Neural crest cell (in vitro differentiated cells): ENCODE measurements at regions not wholly inside any gene's neighbourhood (a gene's known extent, or its start where the extent isn't known, plus 50 kb on each side); places are given as distances from the start of the nearest gene placed in this dataset.

Experiments
- DNase-seq: peaks from one replicate; pipeline ENCODE4 v3.0.0; 2021; ENCODE audit warnings: low read depth, mixed read lengths, low spot score
- H3K27ac Mint-ChIP-seq: one replicate; pipeline ENCODE4 v1.8.0; 2021; ENCODE audit warnings: mild to moderate bottlenecking, mixed read lengths; ENCODE audit not compliant: unreplicated experiment
- H3K27me3 Mint-ChIP-seq: 2 replicates; pipeline ENCODE4 v1.8.0; 2021; ENCODE audit warnings: low read depth, mild to moderate bottlenecking, mixed read lengths
- H3K36me3 Mint-ChIP-seq: 2 replicates; pipeline ENCODE4 v1.8.0; 2021; ENCODE audit warnings: low read depth, mild to moderate bottlenecking, mixed read lengths
- H3K4me1 Mint-ChIP-seq: 2 replicates; pipeline ENCODE4 v1.8.0; 2021; ENCODE audit warnings: mixed read lengths
- H3K4me3 Mint-ChIP-seq: one replicate; pipeline ENCODE4 v1.8.0; 2021; ENCODE audit warnings: mild to moderate bottlenecking, mixed read lengths
- H3K9me3 Mint-ChIP-seq: 2 replicates; pipeline ENCODE4 v1.8.0; 2021; ENCODE audit warnings: mixed read lengths
- TF ChIP-seq, protein P1 (sequence below): fragments of 200-600 bp; sonication (generic); conservative IDR thresholded peaks from 2 replicates; pipeline ENCODE4 v1.5.0; 2021; ENCODE audit warnings: antibody characterized with exemption, mild to moderate bottlenecking

DNA sequence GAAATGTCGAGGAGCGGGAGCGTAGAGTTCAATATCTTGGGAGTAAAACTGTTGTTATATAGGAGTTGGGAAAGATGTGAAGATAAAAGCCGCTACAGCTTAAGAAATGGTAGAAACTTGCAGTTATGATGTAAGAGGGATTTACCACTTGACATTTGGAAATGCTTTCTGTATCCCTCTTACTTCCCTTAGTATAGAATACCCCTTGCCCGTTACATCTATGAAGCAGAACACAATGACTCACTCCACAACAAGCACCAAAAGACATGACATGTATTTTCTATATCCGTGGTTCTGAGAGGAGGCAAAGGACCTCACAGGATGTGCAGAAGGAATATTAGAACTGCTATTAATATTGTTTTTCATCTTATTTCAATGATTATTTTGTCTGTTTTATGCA, 254.2 kb upstream of the NR2F2 start:
- no peak for DNase-seq
- Mint-ChIP-seq H3K27ac (no peak overlapping the region), H3K9me3 (peaks cover 2% of the 10 kb centered on the region), H3K27me3 (no peaks in the 10 kb centered on the region), H3K36me3 (no peaks in the 10 kb centered on the region), H3K4me1 (no peaks in the 10 kb centered on the region), H3K4me3 (no peak overlapping the region)
- TF ChIP-seq, protein P1, sequence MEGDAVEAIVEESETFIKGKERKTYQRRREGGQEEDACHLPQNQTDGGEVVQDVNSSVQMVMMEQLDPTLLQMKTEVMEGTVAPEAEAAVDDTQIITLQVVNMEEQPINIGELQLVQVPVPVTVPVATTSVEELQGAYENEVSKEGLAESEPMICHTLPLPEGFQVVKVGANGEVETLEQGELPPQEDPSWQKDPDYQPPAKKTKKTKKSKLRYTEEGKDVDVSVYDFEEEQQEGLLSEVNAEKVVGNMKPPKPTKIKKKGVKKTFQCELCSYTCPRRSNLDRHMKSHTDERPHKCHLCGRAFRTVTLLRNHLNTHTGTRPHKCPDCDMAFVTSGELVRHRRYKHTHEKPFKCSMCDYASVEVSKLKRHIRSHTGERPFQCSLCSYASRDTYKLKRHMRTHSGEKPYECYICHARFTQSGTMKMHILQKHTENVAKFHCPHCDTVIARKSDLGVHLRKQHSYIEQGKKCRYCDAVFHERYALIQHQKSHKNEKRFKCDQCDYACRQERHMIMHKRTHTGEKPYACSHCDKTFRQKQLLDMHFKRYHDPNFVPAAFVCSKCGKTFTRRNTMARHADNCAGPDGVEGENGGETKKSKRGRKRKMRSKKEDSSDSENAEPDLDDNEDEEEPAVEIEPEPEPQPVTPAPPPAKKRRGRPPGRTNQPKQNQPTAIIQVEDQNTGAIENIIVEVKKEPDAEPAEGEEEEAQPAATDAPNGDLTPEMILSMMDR = no peak

DNA sequence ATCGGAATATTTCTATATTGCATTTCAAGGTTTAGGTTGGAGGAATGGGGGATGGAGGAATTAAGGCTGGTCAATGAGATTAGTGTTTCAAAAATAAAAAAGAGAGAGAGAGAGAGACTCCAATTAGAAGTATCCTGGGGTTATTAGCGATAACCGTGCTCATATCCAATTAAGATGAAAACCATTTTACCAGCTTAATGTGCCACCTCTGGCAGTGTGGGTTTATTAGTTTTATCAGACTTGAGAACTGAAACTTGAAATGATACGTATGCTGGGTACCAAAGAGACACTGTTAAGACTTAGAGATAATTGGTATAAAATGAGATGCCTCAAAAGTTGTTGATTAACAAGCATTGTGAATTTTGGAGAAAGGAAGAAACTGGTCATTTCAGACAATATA, 251.5 kb upstream of the NR2F2 start:
- Mint-ChIP-seq H3K27ac (no peak overlapping the region), H3K4me3 (no peak overlapping the region), H3K4me1 (no peaks in the 10 kb centered on the region), H3K27me3 (no peaks in the 10 kb centered on the region), H3K9me3 (no peaks in the 10 kb centered on the region), H3K36me3 (no peaks in the 10 kb centered on the region)
- DNase-seq = no peak
- TF ChIP-seq, protein P1 = no peak

- DNase-seq = no peak
- Mint-ChIP-seq H3K27me3 (no peaks in the 10 kb centered on the region), H3K4me3 (no peak overlapping the region), H3K4me1 (no peaks in the 10 kb centered on the region), H3K36me3 (no peaks in the 10 kb centered on the region), H3K27ac (no peak overlapping the region), H3K9me3 (no peaks in the 10 kb centered on the region)
- TF ChIP-seq, protein P1 = no peak
Measured at GRCh38 chr15:96079882-96080281, 250.6 kb upstream of the NR2F2 start.

DNA sequence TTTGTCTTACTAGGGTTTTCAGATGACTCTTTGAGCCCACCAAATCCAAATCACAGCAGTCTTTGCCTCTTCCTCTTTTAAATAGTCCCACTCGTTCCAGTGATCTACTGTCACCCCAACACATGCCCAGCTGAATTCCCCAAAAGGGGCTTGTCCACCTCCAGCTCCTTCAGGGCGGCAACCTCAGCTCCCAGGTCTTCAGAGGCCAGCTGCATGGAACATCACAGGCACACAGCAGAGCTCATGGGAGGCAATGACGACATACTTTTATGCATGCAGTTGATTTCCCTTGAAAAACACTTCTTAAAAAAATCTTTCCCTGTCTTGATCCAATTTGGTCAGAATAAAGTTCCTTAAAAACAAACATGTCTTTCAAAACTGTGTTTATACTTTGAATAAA, 244.3 kb upstream of the NR2F2 start:
- Mint-ChIP-seq H3K27ac (peak overlapping the region; percentile 54), H3K4me1 (peaks cover 46% of the 10 kb centered on the region), H3K9me3 (peaks cover 2% of the 10 kb centered on the region), H3K27me3 (no peaks in the 10 kb centered on the region), H3K4me3 (no peak overlapping the region), H3K36me3 (no peaks in the 10 kb centered on the region)
- DNase-seq = no peak
- TF ChIP-seq, protein P1 = no peak

- H3K9me3 Mint-ChIP-seq = peaks cover 2% of the 10 kb centered on the region
- peak overlapping the region; percentile 94 for H3K27ac Mint-ChIP-seq
- peaks cover 46% of the 10 kb centered on the region for H3K4me1 Mint-ChIP-seq
- H3K27me3 Mint-ChIP-seq = no peaks in the 10 kb centered on the region
- no peaks in the 10 kb centered on the region for H3K36me3 Mint-ChIP-seq
- no peak for DNase-seq
- TF ChIP-seq, protein P1 = no peak
- peak overlapping the region; percentile 42 for H3K4me3 Mint-ChIP-seq
Measured at GRCh38 chr15:96087180-96087884, 243.2 kb upstream of the NR2F2 start.
